Activated CD8-positive, alpha-beta T cell treated with anti-CD3 and anti-CD28 coated beads, Interleukin-2, amount 10 ng/mL, durations not matched to agents 7 days and 5 days (primary cell): ENCODE measurements at regions not wholly inside any gene's neighbourhood (a gene's known extent, or its start where the extent isn't known, plus 50 kb on each side); places are given as distances from the start of the nearest gene placed in this dataset.
A peak's percentile ranks its signal among the peaks of the same experiment; 100 is the strongest.

Source experiments
- ATAC-seq: fragments of 150-1000 bp; cut with Tn5 transposase; one replicate; pipeline ENCODE4 v1.10.0; 2021; ENCODE audit warnings: moderate library complexity
- CTCF ChIA-PET: fragments of 350-600 bp; sonication (Branson Sonifier 250); formaldehyde crosslinking; loops from one replicate; lab custom pipeline; 2021; ENCODE audit warnings: antibody characterized with exemption; lab: Charles Lee
- POLR2A ChIA-PET: fragments of 350-600 bp; sonication (Branson Sonifier 250); formaldehyde crosslinking; loops from one replicate; lab custom pipeline; 2021; ENCODE audit warnings: antibody characterized with exemption; lab: Charles Lee
- DNase-seq: peaks from one replicate; pipeline ENCODE4 v3.0.0-alpha.2; 2020
- H3K27ac Mint-ChIP-seq: one replicate; pipeline ENCODE4 v1.8.0; 2021; ENCODE audit warnings: mild to moderate bottlenecking, mixed read lengths
- H3K27me3 Mint-ChIP-seq: one replicate; pipeline ENCODE4 v1.8.0; 2021; ENCODE audit warnings: low read depth, mixed read lengths
- H3K36me3 Mint-ChIP-seq: one replicate; pipeline ENCODE4 v1.8.0; 2021; ENCODE audit warnings: low read depth, mixed read lengths
- H3K4me1 Mint-ChIP-seq: one replicate; pipeline ENCODE4 v1.8.0; 2021; ENCODE audit warnings: low read depth, mixed read lengths
- H3K4me3 Mint-ChIP-seq: one replicate; pipeline ENCODE4 v1.8.0; 2021; ENCODE audit warnings: mild to moderate bottlenecking, mixed read lengths
- H3K9me3 Mint-ChIP-seq: one replicate; pipeline ENCODE4 v1.8.0; 2022; ENCODE audit warnings: mixed read lengths; ENCODE audit not compliant: insufficient read depth

GRCh38 chr6:90434094-90434493 lies 137.5 kb upstream of the BACH2 start:
- H3K27me3 Mint-ChIP-seq, result no peaks in the 10 kb centered on the region
- H3K27ac Mint-ChIP-seq, result no peak overlapping the region
- DNase-seq (no peak), ATAC-seq (no peak)
- H3K4me1 Mint-ChIP-seq, result peaks cover 2% of the 10 kb centered on the region
- peaks cover 35% of the 10 kb centered on the region for H3K36me3 Mint-ChIP-seq
- ChIA-PET CTCF (interaction anchor here (0.7 to 2.3 kb wide), 5 partner anchors 10 to 44 kb away, joined by 3 to 10 read pairs (median 3); no protein-coding TSS in a partner anchor), POLR2A (interaction anchor here (0.6 kb wide), 1 partner anchor 16 kb away, joined by 3 read pairs; no protein-coding TSS in a partner anchor)
- peaks cover 37% of the 10 kb centered on the region for H3K9me3 Mint-ChIP-seq
- no peak overlapping the region for H3K4me3 Mint-ChIP-seq

DNA sequence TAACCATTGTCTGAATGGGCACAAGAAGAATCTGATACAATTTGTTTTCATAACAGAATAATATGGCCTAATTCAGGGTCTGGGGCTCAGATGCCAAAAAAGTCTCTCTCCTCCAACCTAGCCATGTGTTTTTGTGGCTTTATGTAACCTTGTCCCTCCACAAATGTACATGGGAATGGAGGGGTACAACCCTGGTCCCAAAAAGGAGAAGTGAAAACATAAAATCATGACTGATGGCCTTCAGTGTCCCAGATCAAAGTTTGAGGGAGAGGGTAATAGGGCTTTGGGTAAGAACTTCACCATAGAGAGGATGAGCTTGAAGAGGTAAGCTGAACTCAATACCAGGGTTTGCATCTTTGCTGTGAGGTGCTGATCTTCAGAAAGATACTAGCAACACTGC lies 136.3 kb upstream of the BACH2 start:
- ChIA-PET POLR2A (no interaction called here), CTCF (interaction anchor here (1.5 kb wide), 2 partner anchors 9 to 17 kb away, joined by 3 read pairs; no protein-coding TSS in a partner anchor)
- peaks cover 2% of the 10 kb centered on the region for H3K4me1 Mint-ChIP-seq
- ATAC-seq (no peak), DNase-seq (no peak)
- H3K27ac Mint-ChIP-seq, result no peak overlapping the region
- no peaks in the 10 kb centered on the region for H3K27me3 Mint-ChIP-seq
- H3K9me3 Mint-ChIP-seq, result peaks cover 46% of the 10 kb centered on the region
- no peak overlapping the region for H3K4me3 Mint-ChIP-seq
- peaks cover 36% of the 10 kb centered on the region for H3K36me3 Mint-ChIP-seq

DNA sequence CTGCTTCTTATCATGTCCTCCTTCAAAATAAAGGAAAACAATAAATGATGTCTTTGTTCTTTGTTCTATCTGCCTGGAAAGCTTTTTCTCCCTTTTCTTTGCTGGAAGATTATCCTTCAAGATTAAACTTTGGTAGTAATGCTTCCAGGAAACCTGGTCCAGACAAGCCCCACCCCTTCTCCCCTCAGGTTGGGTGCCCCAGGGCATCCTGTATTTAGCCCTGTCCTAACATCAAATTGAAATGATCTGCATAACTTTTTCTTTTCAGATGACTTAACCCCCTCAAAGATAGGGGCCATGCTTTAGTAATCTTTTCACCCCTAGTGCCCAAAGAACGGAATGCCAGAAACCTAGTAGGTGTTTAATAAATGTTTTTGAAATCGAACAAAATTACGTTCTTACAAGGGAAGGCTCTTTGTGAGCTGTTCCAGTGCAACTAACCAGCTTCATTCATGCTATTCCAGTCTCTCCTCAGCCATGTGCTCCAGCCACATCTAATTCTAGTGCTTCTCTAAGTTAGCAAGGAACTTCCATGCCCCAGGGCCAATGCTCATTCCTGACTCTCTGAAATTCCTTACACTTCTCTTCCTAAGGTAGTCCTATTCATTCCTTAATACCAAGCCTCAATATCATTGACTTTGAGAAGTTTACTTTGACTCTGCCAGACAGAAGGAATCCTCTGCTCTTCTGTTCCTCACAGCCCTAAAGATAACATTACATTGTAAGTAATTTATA lies 135.6 kb upstream of the BACH2 start:
- H3K4me1 Mint-ChIP-seq, result peaks cover 2% of the 10 kb centered on the region
- peaks cover 46% of the 10 kb centered on the region for H3K9me3 Mint-ChIP-seq
- no peak overlapping the region for H3K4me3 Mint-ChIP-seq
- H3K36me3 Mint-ChIP-seq, result peaks cover 36% of the 10 kb centered on the region
- DNase-seq (no peak), ATAC-seq (no peak)
- H3K27ac Mint-ChIP-seq, result no peak overlapping the region
- POLR2A ChIA-PET, result no interaction called here
- H3K27me3 Mint-ChIP-seq, result no peaks in the 10 kb centered on the region
- CTCF ChIA-PET, result interaction anchor here (1.0 to 1.5 kb wide), 6 partner anchors 8 to 1061 kb away, joined by 3 to 6 read pairs (median 3); no protein-coding TSS in a partner anchor

GRCh38 chr6:90431576-90431975 lies 134.9 kb upstream of the BACH2 start:
- Mint-ChIP-seq H3K27me3 (no peaks in the 10 kb centered on the region), H3K4me1 (peaks cover 2% of the 10 kb centered on the region), H3K27ac (no peak overlapping the region), H3K4me3 (no peak overlapping the region), H3K9me3 (peaks cover 46% of the 10 kb centered on the region), H3K36me3 (peaks cover 39% of the 10 kb centered on the region)
- ChIA-PET CTCF (interaction anchor here (0.8 to 1.5 kb wide), 7 partner anchors 12 to 1060 kb away, joined by 3 to 6 read pairs (median 3); no protein-coding TSS in a partner anchor), POLR2A (no interaction called here)
- ATAC-seq (no peak), DNase-seq (no peak)

DNA sequence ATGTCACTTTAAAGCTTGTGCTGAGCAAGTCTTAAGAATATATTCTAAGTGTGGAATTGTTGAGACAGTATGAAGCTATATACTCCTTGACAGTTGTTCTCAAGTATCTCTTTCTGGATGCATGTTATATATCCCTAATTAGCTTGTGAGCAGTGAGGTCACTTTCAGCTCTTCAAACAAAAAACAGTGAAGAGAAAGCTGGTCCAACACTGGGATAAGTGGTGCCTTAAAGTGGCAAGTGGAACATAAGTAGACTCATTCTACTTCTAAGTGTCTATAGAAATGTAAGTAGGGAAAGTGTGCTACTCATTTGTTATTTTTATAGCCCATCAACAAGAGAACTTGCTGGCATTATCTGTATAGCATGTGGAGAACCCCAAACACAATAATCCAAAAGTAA lies 133.1 kb upstream of the BACH2 start:
- Mint-ChIP-seq H3K4me3 (no peak overlapping the region), H3K27me3 (no peaks in the 10 kb centered on the region), H3K9me3 (peaks cover 46% of the 10 kb centered on the region), H3K27ac (no peak overlapping the region), H3K36me3 (peaks cover 46% of the 10 kb centered on the region), H3K4me1 (peaks cover 16% of the 10 kb centered on the region)
- CTCF ChIA-PET, result interaction anchor here (1.4 kb wide), 1 partner anchor 13 kb away, joined by 4 read pairs; no protein-coding TSS in a partner anchor
- POLR2A ChIA-PET, result no interaction called here
- DNase-seq (no peak), ATAC-seq (no peak)

DNA sequence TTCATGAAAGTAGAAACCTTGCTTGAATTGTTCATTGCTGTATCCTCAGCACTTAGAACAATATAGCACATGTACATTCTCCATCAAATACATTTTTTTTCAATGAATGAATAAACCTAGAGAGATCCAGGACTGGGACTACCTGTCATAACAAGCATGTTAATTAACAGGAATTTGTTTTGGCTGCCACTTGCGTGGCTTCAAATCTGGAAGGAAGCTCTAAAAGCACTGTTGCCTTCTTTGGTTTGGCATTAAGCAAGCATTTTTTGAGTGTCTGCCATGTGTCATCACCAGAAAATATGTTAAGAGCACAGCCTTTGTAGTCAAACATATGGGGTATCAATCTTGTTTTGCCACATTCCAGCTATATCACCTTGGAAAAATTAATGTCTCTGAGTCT lies 131.9 kb upstream of the BACH2 start:
- Mint-ChIP-seq H3K4me1 (peaks cover 24% of the 10 kb centered on the region), H3K9me3 (peaks cover 38% of the 10 kb centered on the region), H3K36me3 (peaks cover 38% of the 10 kb centered on the region), H3K4me3 (no peak overlapping the region), H3K27ac (no peak overlapping the region), H3K27me3 (no peaks in the 10 kb centered on the region)
- ATAC-seq, result no peak
- no peak for DNase-seq
- CTCF ChIA-PET, result interaction anchor here (0.8 to 1.4 kb wide), 2 partner anchors 14 to 26 kb away, joined by 3 to 4 read pairs; no protein-coding TSS in a partner anchor
- POLR2A ChIA-PET, result no interaction called here

DNA sequence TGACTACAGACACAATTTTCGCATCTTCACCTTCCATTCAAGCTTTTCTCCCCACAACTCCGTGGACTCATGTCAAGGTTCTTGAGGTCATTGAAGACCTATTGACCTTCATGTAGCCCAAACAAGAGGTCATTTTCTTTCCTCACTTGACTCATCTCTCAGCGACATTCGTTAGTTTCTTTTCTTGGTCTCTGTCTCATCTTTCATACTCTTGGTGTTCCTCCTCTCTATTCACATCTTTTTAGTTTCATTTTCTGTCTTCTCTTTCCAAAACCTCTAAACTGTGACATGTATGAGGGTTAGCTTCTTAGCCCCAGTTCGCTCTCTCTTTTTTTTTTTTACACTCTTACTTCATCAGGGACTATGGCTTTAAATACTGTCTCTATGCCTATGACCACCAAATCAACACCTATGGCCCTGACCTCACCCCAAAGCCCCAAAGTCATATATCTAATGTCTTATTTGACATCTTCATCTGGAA lies 128.6 kb upstream of the BACH2 start:
- H3K27ac Mint-ChIP-seq, result peak overlapping the region; percentile 91
- POLR2A ChIA-PET, result interaction anchor here (0.6 to 3.7 kb wide), 9 partner anchors 10 to 399 kb away, joined by 3 to 26 read pairs (median 5); no protein-coding TSS in a partner anchor
- H3K4me1 Mint-ChIP-seq, result peaks cover 27% of the 10 kb centered on the region
- CTCF ChIA-PET, result interaction anchor here (1.0 to 4.6 kb wide), 15 partner anchors 8 to 485 kb away, joined by 3 to 36 read pairs (median 6); no protein-coding TSS in a partner anchor
- DNase-seq (no peak), ATAC-seq (peak; percentile 94)
- no peaks in the 10 kb centered on the region for H3K27me3 Mint-ChIP-seq
- peaks cover 22% of the 10 kb centered on the region for H3K36me3 Mint-ChIP-seq
- peaks cover 19% of the 10 kb centered on the region for H3K9me3 Mint-ChIP-seq
- H3K4me3 Mint-ChIP-seq, result peak overlapping the region; percentile 64

DNA sequence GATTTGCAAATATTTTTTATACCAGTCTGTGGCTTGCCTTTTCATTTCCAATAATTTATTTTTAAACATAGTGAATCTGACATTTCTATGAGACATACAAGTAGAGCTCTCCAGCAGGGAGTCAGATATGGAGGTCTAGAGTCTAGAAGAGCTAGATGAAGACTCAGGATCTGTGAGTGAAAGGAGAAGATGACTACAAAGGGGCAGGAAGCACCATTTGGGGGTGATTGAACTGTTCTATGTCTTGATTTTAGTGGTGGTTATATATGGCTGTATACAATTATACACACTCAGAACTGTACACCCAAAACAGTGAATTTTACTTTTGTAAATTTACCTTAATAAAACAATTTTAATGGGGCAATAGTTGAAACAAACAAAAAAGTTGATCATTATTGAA lies 127.9 kb upstream of the BACH2 start:
- CTCF ChIA-PET, result interaction anchor here (1.0 to 4.6 kb wide), 14 partner anchors 8 to 484 kb away, joined by 3 to 36 read pairs (median 9); no protein-coding TSS in a partner anchor
- peaks cover 14% of the 10 kb centered on the region for H3K9me3 Mint-ChIP-seq
- ATAC-seq, result no peak
- H3K27ac Mint-ChIP-seq, result peak overlapping the region; percentile 75
- H3K36me3 Mint-ChIP-seq, result peaks cover 20% of the 10 kb centered on the region
- peaks cover 27% of the 10 kb centered on the region for H3K4me1 Mint-ChIP-seq
- no peak for DNase-seq
- no peaks in the 10 kb centered on the region for H3K27me3 Mint-ChIP-seq
- POLR2A ChIA-PET, result interaction anchor here (0.5 to 3.7 kb wide), 12 partner anchors 10 to 398 kb away, joined by 3 to 26 read pairs (median 5); no protein-coding TSS in a partner anchor
- peak overlapping the region; percentile 16 for H3K4me3 Mint-ChIP-seq

- DNase-seq, result no peak
- no peaks in the 10 kb centered on the region for H3K9me3 Mint-ChIP-seq
- H3K36me3 Mint-ChIP-seq, result peaks cover 14% of the 10 kb centered on the region
- ChIA-PET POLR2A (no interaction called here), CTCF (interaction anchor here (1.1 to 13.1 kb wide), 4 partner anchors 19 to 54 kb away, joined by 3 to 123 read pairs (median 10); no protein-coding TSS in a partner anchor)
- H3K27ac Mint-ChIP-seq, result no peak overlapping the region
- peaks cover 42% of the 10 kb centered on the region for H3K4me1 Mint-ChIP-seq
- no peak for ATAC-seq
- no peak overlapping the region for H3K4me3 Mint-ChIP-seq
- no peaks in the 10 kb centered on the region for H3K27me3 Mint-ChIP-seq
Measured at GRCh38 chr6:90421666-90422065, 125.0 kb upstream of the BACH2 start.

DNA sequence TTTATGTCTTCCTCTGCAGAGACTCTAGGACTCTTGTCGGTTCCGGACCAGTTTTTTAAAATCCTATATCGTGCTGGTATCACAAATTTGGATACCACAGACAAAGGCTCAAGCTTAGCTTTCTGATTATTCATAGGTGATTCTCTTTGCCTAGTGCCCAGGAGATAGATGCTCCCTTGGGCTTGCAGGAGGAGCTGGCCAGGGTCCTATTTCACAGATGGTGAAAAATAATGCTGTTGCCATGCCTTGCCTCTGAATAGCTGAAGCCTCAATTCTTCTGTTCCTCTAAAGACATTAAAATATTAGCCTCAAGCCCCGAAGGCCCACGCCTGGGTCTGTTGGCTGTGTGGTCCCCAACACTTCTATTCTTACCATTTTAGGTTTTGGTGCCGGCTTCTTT lies 123.9 kb upstream of the BACH2 start:
- H3K36me3 Mint-ChIP-seq, result peaks cover 10% of the 10 kb centered on the region
- H3K4me1 Mint-ChIP-seq, result peaks cover 45% of the 10 kb centered on the region
- H3K27ac Mint-ChIP-seq, result no peak overlapping the region
- POLR2A ChIA-PET, result no interaction called here
- ATAC-seq (no peak), DNase-seq (no peak)
- H3K4me3 Mint-ChIP-seq, result no peak overlapping the region
- no peaks in the 10 kb centered on the region for H3K27me3 Mint-ChIP-seq
- CTCF ChIA-PET, result interaction anchor here (1.6 to 13.1 kb wide), 6 partner anchors 18 to 135 kb away, joined by 4 to 123 read pairs (median 6); no protein-coding TSS in a partner anchor
- H3K9me3 Mint-ChIP-seq, result no peaks in the 10 kb centered on the region

GRCh38 chr6:90417385-90417784 lies 120.7 kb upstream of the BACH2 start:
- Mint-ChIP-seq H3K4me3 (no peak overlapping the region), H3K27me3 (no peaks in the 10 kb centered on the region), H3K4me1 (peaks cover 56% of the 10 kb centered on the region), H3K36me3 (peaks cover 3% of the 10 kb centered on the region), H3K9me3 (no peaks in the 10 kb centered on the region), H3K27ac (no peak overlapping the region)
- ChIA-PET POLR2A (interaction anchor here (0.7 kb wide), 1 partner anchor 24 kb away, joined by 3 read pairs; no protein-coding TSS in a partner anchor), CTCF (interaction anchor here (1.0 to 13.1 kb wide), 7 partner anchors 9 to 126 kb away, joined by 3 to 123 read pairs (median 3); no protein-coding TSS in a partner anchor)
- ATAC-seq (no peak), DNase-seq (no peak)
